ENCODE measurements at regions not wholly inside any gene's neighbourhood (a gene's known extent, or its start where the extent isn't known, plus 50 kb on each side); places are given as distances from the start of the nearest gene placed in this dataset.

DNA sequence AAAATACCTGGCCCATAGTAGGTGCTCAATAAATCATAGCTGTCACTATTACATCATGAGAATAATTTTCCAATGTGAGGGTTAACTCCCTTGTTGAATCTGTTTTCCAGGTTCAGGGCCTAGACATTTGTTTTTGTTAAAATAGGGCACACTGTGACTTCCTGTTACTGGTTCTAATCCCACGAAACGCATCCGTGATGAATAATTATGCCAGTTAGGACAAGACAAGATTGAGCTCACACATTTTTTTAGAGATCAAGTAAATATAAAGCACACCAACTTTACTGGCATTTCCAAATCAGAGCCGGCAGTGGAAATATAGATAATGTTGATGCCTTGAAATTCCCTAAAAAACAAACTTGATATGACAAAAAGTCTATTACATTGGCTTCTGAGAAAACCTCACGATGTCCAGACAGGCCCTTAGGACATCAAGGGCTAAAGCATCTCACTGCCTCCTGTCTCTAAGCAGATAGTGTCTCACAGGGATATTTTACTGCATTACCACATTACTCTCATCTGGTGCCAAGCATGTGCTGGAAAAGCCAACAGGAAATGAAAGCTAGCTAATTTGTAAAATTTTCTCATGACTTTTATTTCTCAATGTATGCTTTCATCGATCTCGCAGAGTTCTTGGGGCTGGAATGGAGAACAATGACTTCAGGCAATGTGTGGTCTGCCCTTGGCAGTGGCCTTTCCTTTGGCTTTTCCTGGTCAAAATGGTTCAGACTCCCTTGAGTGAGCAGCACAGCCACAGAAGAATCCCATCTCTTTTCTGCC, 414.3 kb upstream of the PAPPA start:
- TF ChIP-seq, protein P1, sequence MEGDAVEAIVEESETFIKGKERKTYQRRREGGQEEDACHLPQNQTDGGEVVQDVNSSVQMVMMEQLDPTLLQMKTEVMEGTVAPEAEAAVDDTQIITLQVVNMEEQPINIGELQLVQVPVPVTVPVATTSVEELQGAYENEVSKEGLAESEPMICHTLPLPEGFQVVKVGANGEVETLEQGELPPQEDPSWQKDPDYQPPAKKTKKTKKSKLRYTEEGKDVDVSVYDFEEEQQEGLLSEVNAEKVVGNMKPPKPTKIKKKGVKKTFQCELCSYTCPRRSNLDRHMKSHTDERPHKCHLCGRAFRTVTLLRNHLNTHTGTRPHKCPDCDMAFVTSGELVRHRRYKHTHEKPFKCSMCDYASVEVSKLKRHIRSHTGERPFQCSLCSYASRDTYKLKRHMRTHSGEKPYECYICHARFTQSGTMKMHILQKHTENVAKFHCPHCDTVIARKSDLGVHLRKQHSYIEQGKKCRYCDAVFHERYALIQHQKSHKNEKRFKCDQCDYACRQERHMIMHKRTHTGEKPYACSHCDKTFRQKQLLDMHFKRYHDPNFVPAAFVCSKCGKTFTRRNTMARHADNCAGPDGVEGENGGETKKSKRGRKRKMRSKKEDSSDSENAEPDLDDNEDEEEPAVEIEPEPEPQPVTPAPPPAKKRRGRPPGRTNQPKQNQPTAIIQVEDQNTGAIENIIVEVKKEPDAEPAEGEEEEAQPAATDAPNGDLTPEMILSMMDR (IDR thresholded peaks at IDR 0.05; ENCODE audit: borderline replicate concordance, extremely low read depth, low read length, poor library complexity, severe bottlenecking): no peak
- no peak for TF ChIP-seq EZH2 (IDR thresholded peaks at IDR 0.05; ENCODE audit: borderline replicate concordance, low read depth, low read length, severe bottlenecking)

All from DND-41 (cell line).